SU-DHL-6 (cell line): ENCODE measurements at regions not wholly inside any gene's neighbourhood (a gene's known extent, or its start where the extent isn't known, plus 50 kb on each side); places are given as distances from the start of the nearest gene placed in this dataset.

Experiments
- CTCF ChIP-seq: fragments of 200-600 bp; sonication (generic); IDR thresholded peaks from one replicate; pipeline ENCODE4 v1.5.1; 2017; ENCODE audit warnings: antibody characterized with exemption, mild to moderate bottlenecking, low read length, moderate library complexity; ENCODE audit not compliant: insufficient read depth, poor library complexity, severe bottlenecking
- EZH2phosphoT487 ChIP-seq: fragments of 200-600 bp; sonication (generic), shearing (Covaris generic); conservative IDR thresholded peaks from 2 replicates; pipeline ENCODE4 v1.6.1; 2018; ENCODE audit warnings: mild to moderate bottlenecking, antibody characterized with exemption, low read length, moderate library complexity, mixed read lengths

DNA sequence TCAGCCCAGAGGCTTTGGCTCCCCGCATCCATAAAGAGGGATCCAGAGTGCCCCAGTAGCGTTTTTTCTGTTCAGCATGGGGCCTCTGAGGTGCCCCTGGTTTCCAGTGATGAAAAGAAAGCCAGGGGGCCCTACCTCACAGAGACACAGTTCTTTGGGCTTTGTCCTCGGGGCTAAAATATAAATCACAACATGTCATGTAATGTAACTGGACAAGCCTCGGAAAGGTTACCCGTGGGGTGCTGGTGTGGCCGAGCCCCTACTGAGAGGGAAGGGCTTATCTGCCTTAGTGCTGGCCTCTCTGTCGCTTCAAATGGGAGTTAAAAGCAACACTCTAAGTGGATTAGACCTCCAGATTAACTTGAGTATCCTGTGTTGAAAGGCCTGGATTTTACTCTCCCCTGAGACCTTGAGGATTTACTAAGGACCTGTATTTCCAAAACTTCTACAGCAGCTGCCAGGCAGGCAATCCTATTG, 251.6 kb upstream of the APCDD1 start:
- TF ChIP-seq CTCF (no peak), EZH2phosphoT487 (no peak)
